Neural cell (in vitro differentiated cells): ENCODE measurements at regions not wholly inside any gene's neighbourhood (a gene's known extent, or its start where the extent isn't known, plus 50 kb on each side); places are given as distances from the start of the nearest gene placed in this dataset.

Experiments
- H2AFZ ChIP-seq: fragments of 200-600, 300-800 bp; sonication (generic), shearing (Covaris generic); 2 replicates; pipeline ENCODE4 v1.6.0; 2014; ENCODE audit warnings: low read depth, mild to moderate bottlenecking, antibody characterized with exemption, low read length, moderate library complexity
- H3F3A ChIP-seq: fragments of 200-600 bp; shearing (Covaris generic); 2 replicates; pipeline ENCODE4 v1.6.1; 2016; ENCODE audit warnings: mild to moderate bottlenecking, moderate library complexity, mixed read lengths, antibody characterized with exemption, low read length; ENCODE audit not compliant: insufficient read depth, poor library complexity, severe bottlenecking
- H3K27ac ChIP-seq: fragments of 200-600, 300-800 bp; sonication (generic), shearing (Covaris generic); 2 replicates; pipeline ENCODE4 v1.5.1; 2014; ENCODE audit warnings: mild to moderate bottlenecking, low read length, moderate library complexity
- H3K27me3 ChIP-seq: fragments of 300-800, 200-600 bp; sonication (generic), shearing (Covaris generic); 2 replicates; pipeline ENCODE4 v1.6.0; 2014; ENCODE audit warnings: mild to moderate bottlenecking, low read depth, low read length, moderate library complexity; ENCODE audit not compliant: insufficient read depth
- H3K36me3 ChIP-seq: fragments of 300-800, 200-600 bp; sonication (generic), shearing (Covaris generic); 2 replicates; pipeline ENCODE4 v1.5.1; 2014; ENCODE audit warnings: mild to moderate bottlenecking, antibody characterized with exemption, low read length, moderate library complexity; ENCODE audit not compliant: insufficient read depth
- H3K4me2 ChIP-seq: fragments of 300-800, 200-600 bp; sonication (generic), shearing (Covaris generic); 2 replicates; pipeline ENCODE4 v1.6.0; 2014; ENCODE audit warnings: mild to moderate bottlenecking, low read length
- H3K4me3 ChIP-seq: fragments of 300-800, 200-600 bp; sonication (generic), shearing (Covaris generic); 2 replicates; pipeline ENCODE4 v1.5.1; 2014; ENCODE audit warnings: mild to moderate bottlenecking, low read length, moderate library complexity
- H3K79me2 ChIP-seq: fragments of 200-600 bp; shearing (Covaris generic); replicated peaks from 2 replicates; pipeline ENCODE4 v1.6.0; 2014; ENCODE audit warnings: mild to moderate bottlenecking, low read length, moderate library complexity; ENCODE audit not compliant: insufficient read depth
- H3K9ac ChIP-seq: fragments of 300-800, 200-600 bp; sonication (generic), shearing (Covaris generic); 2 replicates; pipeline ENCODE4 v1.6.1; 2016; ENCODE audit warnings: mild to moderate bottlenecking, low read length, mixed read lengths
- H3K9me2 ChIP-seq: fragments of 200-600 bp; shearing (Covaris generic); 2 replicates; pipeline ENCODE4 v1.6.1; 2016; ENCODE audit warnings: mild to moderate bottlenecking, low read length, mixed read lengths; ENCODE audit not compliant: insufficient read depth
- H3K9me3 ChIP-seq: fragments of 200-600, 300-800 bp; sonication (generic), shearing (Covaris generic); 2 replicates; pipeline ENCODE4 v1.6.1; 2016; ENCODE audit warnings: mild to moderate bottlenecking, mixed run types, low read length, moderate library complexity, mixed read lengths
- H4K20me1 ChIP-seq: fragments of 200-600 bp; shearing (Covaris generic); 2 replicates; pipeline ENCODE4 v1.6.1; 2016; ENCODE audit warnings: mild to moderate bottlenecking, mixed run types; ENCODE audit not compliant: insufficient read depth
- EP300 ChIP-seq: fragments of 450-650 bp; conservative IDR thresholded peaks from 2 replicates; pipeline ENCODE4 v1.6.1; 2014; ENCODE audit warnings: antibody characterized with exemption, mild to moderate bottlenecking, moderate library complexity; ENCODE audit not compliant: poor library complexity, severe bottlenecking
- EZH2 ChIP-seq: fragments of 200-600, 300-800 bp; shearing (Covaris generic), sonication (generic); IDR thresholded peaks from 2 replicates; pipeline ENCODE4 v1.6.1; 2014; ENCODE audit warnings: antibody characterized with exemption, low read length, borderline replicate concordance, mild to moderate bottlenecking; ENCODE audit not compliant: insufficient read depth, poor library complexity, severe bottlenecking
- MXI1 ChIP-seq: fragments of 450-650 bp; conservative IDR thresholded peaks from 2 replicates; pipeline ENCODE4 v1.6.1; 2014; ENCODE audit warnings: antibody characterized with exemption, mild to moderate bottlenecking; ENCODE audit not compliant: poor library complexity, severe bottlenecking
- POLR2AphosphoS5 ChIP-seq: IDR thresholded peaks from 2 replicates; pipeline ENCODE4 v1.6.1; 2012
- RAD21 ChIP-seq: fragments of 450-650 bp; conservative IDR thresholded peaks from 2 replicates; pipeline ENCODE4 v1.6.1; 2014; ENCODE audit warnings: antibody characterized with exemption, mild to moderate bottlenecking, moderate library complexity
- SMC3 ChIP-seq: fragments of 450-650 bp; conservative IDR thresholded peaks from 2 replicates; pipeline ENCODE4 v1.6.1; 2014; ENCODE audit warnings: antibody characterized with exemption, mild to moderate bottlenecking, moderate library complexity; ENCODE audit not compliant: poor library complexity
- TAF1 ChIP-seq: IDR thresholded peaks from 2 replicates; pipeline ENCODE4 v1.6.1; 2012; ENCODE audit warnings: low read depth
- TF ChIP-seq, protein P1 (sequence below): IDR thresholded peaks from 2 replicates; pipeline ENCODE4 v1.6.1; 2012; ENCODE audit warnings: borderline replicate concordance
- TF ChIP-seq, protein P2 (sequence below): fragments of 450-650 bp; IDR thresholded peaks from 2 replicates; pipeline ENCODE4 v1.5.1; 2014; ENCODE audit warnings: antibody characterized with exemption, mild to moderate bottlenecking, moderate library complexity; ENCODE audit not compliant: poor library complexity, severe bottlenecking

DNA sequence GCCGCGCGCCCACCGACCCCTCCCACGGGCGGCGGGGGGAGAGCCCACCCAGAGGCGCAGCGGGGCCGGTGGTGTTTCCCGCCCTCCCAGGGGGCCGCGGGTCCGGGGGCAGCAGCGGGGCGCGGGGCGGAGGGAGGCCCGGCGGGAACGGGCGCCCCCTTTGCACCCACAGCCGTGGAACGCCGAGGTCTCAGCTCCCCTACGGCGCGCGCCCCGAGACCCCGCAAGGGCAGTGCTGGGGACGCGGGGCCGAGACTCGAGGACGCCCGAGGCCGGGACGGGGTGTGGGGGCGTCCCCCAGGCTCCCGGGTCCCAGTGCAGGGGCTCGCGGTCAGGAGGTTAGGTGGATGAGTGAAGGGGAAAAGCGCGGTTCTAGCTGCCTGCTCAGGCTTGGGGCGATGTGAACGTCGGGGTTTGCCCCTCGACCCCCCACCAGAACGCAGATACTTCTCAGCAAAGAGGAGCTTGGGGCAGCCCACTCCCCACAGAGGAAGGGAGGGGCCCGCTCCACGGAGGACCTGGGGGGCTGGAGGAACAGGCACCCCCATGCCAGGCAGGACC, 65.5 kb upstream of the BHLHE23 start:
- Histone ChIP-seq H4K20me1 (no peaks in the 10 kb centered on the region), H3K9ac (no peak overlapping the region), H3K27me3 (peaks cover 33% of the 10 kb centered on the region), H3K4me3 (no peak overlapping the region), H3K27ac (no peak overlapping the region), H3K79me2 (no peaks in the 10 kb centered on the region), H2AFZ (no peak overlapping the region), H3K9me3 (peaks cover 8% of the 10 kb centered on the region), H3K4me2 (no peak overlapping the region), H3K36me3 (no peaks in the 10 kb centered on the region), H3K9me2 (no peaks in the 10 kb centered on the region), H3F3A (no peaks in the 10 kb centered on the region)
- TF ChIP-seq, protein P1, sequence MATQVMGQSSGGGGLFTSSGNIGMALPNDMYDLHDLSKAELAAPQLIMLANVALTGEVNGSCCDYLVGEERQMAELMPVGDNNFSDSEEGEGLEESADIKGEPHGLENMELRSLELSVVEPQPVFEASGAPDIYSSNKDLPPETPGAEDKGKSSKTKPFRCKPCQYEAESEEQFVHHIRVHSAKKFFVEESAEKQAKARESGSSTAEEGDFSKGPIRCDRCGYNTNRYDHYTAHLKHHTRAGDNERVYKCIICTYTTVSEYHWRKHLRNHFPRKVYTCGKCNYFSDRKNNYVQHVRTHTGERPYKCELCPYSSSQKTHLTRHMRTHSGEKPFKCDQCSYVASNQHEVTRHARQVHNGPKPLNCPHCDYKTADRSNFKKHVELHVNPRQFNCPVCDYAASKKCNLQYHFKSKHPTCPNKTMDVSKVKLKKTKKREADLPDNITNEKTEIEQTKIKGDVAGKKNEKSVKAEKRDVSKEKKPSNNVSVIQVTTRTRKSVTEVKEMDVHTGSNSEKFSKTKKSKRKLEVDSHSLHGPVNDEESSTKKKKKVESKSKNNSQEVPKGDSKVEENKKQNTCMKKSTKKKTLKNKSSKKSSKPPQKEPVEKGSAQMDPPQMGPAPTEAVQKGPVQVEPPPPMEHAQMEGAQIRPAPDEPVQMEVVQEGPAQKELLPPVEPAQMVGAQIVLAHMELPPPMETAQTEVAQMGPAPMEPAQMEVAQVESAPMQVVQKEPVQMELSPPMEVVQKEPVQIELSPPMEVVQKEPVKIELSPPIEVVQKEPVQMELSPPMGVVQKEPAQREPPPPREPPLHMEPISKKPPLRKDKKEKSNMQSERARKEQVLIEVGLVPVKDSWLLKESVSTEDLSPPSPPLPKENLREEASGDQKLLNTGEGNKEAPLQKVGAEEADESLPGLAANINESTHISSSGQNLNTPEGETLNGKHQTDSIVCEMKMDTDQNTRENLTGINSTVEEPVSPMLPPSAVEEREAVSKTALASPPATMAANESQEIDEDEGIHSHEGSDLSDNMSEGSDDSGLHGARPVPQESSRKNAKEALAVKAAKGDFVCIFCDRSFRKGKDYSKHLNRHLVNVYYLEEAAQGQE = no peak
- TF ChIP-seq TAF1 (no peak), SMC3 (no peak), RAD21 (no peak), POLR2AphosphoS5 (no peak), MXI1 (no peak), EP300 (no peak), EZH2 (no peak)
- TF ChIP-seq, protein P2, sequence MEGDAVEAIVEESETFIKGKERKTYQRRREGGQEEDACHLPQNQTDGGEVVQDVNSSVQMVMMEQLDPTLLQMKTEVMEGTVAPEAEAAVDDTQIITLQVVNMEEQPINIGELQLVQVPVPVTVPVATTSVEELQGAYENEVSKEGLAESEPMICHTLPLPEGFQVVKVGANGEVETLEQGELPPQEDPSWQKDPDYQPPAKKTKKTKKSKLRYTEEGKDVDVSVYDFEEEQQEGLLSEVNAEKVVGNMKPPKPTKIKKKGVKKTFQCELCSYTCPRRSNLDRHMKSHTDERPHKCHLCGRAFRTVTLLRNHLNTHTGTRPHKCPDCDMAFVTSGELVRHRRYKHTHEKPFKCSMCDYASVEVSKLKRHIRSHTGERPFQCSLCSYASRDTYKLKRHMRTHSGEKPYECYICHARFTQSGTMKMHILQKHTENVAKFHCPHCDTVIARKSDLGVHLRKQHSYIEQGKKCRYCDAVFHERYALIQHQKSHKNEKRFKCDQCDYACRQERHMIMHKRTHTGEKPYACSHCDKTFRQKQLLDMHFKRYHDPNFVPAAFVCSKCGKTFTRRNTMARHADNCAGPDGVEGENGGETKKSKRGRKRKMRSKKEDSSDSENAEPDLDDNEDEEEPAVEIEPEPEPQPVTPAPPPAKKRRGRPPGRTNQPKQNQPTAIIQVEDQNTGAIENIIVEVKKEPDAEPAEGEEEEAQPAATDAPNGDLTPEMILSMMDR = no peak

DNA sequence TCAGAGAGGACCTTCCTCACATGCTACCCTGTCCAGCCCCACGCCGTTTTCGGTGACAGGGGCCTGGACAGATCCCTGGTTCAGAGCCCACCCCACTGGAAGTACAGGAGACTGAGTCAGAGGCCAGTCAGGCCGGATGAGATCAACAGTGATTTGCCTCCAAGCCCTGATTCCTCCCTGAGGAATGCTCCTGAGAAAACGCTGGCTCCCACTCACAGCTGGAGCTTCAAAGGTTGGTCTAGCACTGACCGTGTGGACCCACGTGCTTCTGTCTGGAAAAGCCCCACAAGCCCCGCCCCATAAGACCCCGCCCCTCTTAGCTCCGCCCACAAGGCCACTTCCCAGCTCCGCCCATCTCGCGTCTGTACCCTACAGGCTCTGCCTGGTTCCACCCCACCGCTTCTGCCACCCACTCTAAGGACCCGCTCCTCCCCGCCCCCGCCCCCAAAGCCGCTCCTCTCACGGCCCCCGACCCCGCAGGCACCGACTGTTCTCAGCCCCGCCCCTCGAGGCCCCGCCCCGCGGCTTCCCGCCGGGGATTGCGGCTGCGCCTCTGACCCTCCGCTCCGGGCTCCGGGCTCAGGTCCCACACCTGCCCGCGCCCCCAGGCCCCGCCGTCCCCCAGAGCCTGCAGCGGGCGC, 64.9 kb upstream of the BHLHE23 start:
- Histone ChIP-seq H3F3A (no peaks in the 10 kb centered on the region), H3K4me3 (peak overlapping the region; percentile 38), H3K36me3 (no peaks in the 10 kb centered on the region), H3K79me2 (no peaks in the 10 kb centered on the region), H3K9me3 (peaks cover 8% of the 10 kb centered on the region), H3K27ac (no peak overlapping the region), H3K4me2 (no peak overlapping the region), H2AFZ (no peak overlapping the region), H3K27me3 (peaks cover 33% of the 10 kb centered on the region), H4K20me1 (no peaks in the 10 kb centered on the region), H3K9ac (no peak overlapping the region), H3K9me2 (no peaks in the 10 kb centered on the region)
- TF ChIP-seq, protein P1 = no peak
- TF ChIP-seq RAD21 = no peak
- TF ChIP-seq EZH2 = no peak
- TF ChIP-seq, protein P2 = no peak
- no peak for TF ChIP-seq POLR2AphosphoS5
- TF ChIP-seq EP300 = no peak
- TF ChIP-seq SMC3 = no peak
- TF ChIP-seq TAF1 = no peak
- no peak for TF ChIP-seq MXI1
